MM.1S (cell line): ENCODE measurements at regions not wholly inside any gene's neighbourhood (a gene's known extent, or its start where the extent isn't known, plus 50 kb on each side); places are given as distances from the start of the nearest gene placed in this dataset.
"Not testable (repeated sequence)": the region's sequence is repeated elsewhere in the genome, so short reads cannot be mapped to it uniquely, and the experiment has no call there.

Experiments used
- DNase-seq: peaks from one replicate; pipeline ENCODE4 v3.0.0-alpha.2; 2015
- H2AFZ ChIP-seq: fragments of 300-600 bp; sonication (generic); 2 replicates; pipeline ENCODE4 v1.6.0; 2016; ENCODE audit warnings: antibody characterized with exemption, low read length
- H3F3A ChIP-seq: fragments of 300-600 bp; sonication (generic); 2 replicates; pipeline ENCODE4 v1.6.1; 2016; ENCODE audit warnings: mild to moderate bottlenecking, antibody characterized with exemption, low read length, moderate library complexity, mixed read lengths; ENCODE audit not compliant: insufficient read depth
- H3K27ac ChIP-seq: fragments of 300-600 bp; sonication (generic); 2 replicates; pipeline ENCODE4 v1.5.1; 2016; ENCODE audit warnings: mild to moderate bottlenecking, low read length
- H3K27me3 ChIP-seq: fragments of 300-600 bp; sonication (generic); replicated peaks from 2 replicates; pipeline ENCODE4 v1.6.0; 2016; ENCODE audit warnings: low read length; ENCODE audit not compliant: insufficient read depth
- H3K36me3 ChIP-seq: fragments of 300-600 bp; sonication (generic); replicated peaks from 2 replicates; pipeline ENCODE4 v1.6.1; 2016; ENCODE audit warnings: mild to moderate bottlenecking, low read length, mixed read lengths; ENCODE audit not compliant: insufficient read depth
- H3K4me1 ChIP-seq: fragments of 300-600 bp; sonication (generic); 2 replicates; pipeline ENCODE4 v1.6.1; 2016; ENCODE audit warnings: low read length, mixed read lengths
- H3K4me2 ChIP-seq: fragments of 300-600 bp; sonication (generic); 2 replicates; pipeline ENCODE4 v1.6.0; 2016; ENCODE audit warnings: low read depth, low read length
- H3K4me3 ChIP-seq: fragments of 300-600 bp; sonication (generic); 2 replicates; pipeline ENCODE4 v1.5.1; 2016; ENCODE audit warnings: low read length, mixed read lengths
- H3K79me2 ChIP-seq: fragments of 300-600 bp; sonication (generic); 2 replicates; pipeline ENCODE4 v1.6.1; 2016; ENCODE audit warnings: mixed run types, low read length, mixed read lengths
- H3K9ac ChIP-seq: fragments of 300-600 bp; sonication (generic); 2 replicates; pipeline ENCODE4 v1.6.1; 2016; ENCODE audit warnings: low read length, mixed read lengths
- H3K9me2 ChIP-seq: fragments of 300-600 bp; sonication (generic); replicated peaks from 2 replicates; pipeline ENCODE4 v1.6.1; 2016; ENCODE audit warnings: mild to moderate bottlenecking, low read length, mixed read lengths; ENCODE audit not compliant: insufficient read depth
- H3K9me3 ChIP-seq: fragments of 300-600 bp; sonication (generic); replicated peaks from 2 replicates; pipeline ENCODE4 v1.6.1; 2016; ENCODE audit warnings: mild to moderate bottlenecking, low read length, mixed read lengths; ENCODE audit not compliant: insufficient read depth
- H4K20me1 ChIP-seq: fragments of 300-600 bp; sonication (generic); 2 replicates; pipeline ENCODE4 v1.6.1; 2016; ENCODE audit warnings: mild to moderate bottlenecking, low read length, moderate library complexity, mixed read lengths; ENCODE audit not compliant: insufficient read depth
- EZH2 ChIP-seq: fragments of 300-600 bp; sonication (generic); optimal IDR thresholded peaks from 2 replicates; pipeline ENCODE3; 2017; ENCODE audit warnings: low read depth, mild to moderate bottlenecking, antibody characterized with exemption, low read length, mixed read lengths
- EZH2phosphoT487 ChIP-seq: fragments of 300-600 bp; sonication (generic); IDR thresholded peaks from 2 replicates; pipeline ENCODE4 v1.6.1; 2018; ENCODE audit warnings: antibody characterized with exemption, low read length
- TF ChIP-seq, protein P1 (sequence below): fragments of 300-600 bp; sonication (generic); IDR thresholded peaks from 2 replicates; pipeline ENCODE4 v1.5.1; 2016; ENCODE audit warnings: antibody characterized with exemption, low read length, mixed read lengths

DNA sequence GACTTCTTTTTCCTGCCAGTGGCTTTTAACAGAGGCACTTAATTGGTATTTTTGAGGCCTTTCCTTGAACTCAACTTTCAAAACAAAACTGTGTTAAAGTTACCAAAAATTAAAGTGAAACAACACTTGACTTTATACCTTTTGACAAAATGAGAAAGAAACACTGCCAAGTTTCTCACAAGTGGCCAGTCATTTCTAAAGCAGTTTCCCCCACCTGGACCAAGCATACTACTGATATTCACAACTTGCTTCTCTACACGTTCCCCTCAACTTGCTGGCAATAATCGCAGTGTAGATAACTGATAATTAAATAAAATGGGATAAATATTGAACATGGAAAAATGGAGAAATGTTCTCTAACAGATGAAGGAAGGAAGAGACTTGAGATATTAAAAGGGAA lies 135.7 kb downstream of the TLR4 start:
- no peaks in the 10 kb centered on the region for H3F3A ChIP-seq
- H3K36me3 ChIP-seq, result no peaks in the 10 kb centered on the region
- DNase-seq, result no peak
- no peak overlapping the region for H3K9ac ChIP-seq
- H3K27ac ChIP-seq, result no peak overlapping the region
- no peaks in the 10 kb centered on the region for H3K9me3 ChIP-seq
- no peak overlapping the region for H2AFZ ChIP-seq
- H3K4me3 ChIP-seq, result no peak overlapping the region
- no peaks in the 10 kb centered on the region for H4K20me1 ChIP-seq
- no peaks in the 10 kb centered on the region for H3K27me3 ChIP-seq
- no peaks in the 10 kb centered on the region for H3K79me2 ChIP-seq
- no peaks in the 10 kb centered on the region for H3K9me2 ChIP-seq
- TF ChIP-seq EZH2phosphoT487 (no peak), EZH2 (no peak)
- TF ChIP-seq, protein P1, sequence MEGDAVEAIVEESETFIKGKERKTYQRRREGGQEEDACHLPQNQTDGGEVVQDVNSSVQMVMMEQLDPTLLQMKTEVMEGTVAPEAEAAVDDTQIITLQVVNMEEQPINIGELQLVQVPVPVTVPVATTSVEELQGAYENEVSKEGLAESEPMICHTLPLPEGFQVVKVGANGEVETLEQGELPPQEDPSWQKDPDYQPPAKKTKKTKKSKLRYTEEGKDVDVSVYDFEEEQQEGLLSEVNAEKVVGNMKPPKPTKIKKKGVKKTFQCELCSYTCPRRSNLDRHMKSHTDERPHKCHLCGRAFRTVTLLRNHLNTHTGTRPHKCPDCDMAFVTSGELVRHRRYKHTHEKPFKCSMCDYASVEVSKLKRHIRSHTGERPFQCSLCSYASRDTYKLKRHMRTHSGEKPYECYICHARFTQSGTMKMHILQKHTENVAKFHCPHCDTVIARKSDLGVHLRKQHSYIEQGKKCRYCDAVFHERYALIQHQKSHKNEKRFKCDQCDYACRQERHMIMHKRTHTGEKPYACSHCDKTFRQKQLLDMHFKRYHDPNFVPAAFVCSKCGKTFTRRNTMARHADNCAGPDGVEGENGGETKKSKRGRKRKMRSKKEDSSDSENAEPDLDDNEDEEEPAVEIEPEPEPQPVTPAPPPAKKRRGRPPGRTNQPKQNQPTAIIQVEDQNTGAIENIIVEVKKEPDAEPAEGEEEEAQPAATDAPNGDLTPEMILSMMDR, result no peak
- H3K4me1 ChIP-seq, result no peaks in the 10 kb centered on the region
- H3K4me2 ChIP-seq, result no peak overlapping the region

DNA sequence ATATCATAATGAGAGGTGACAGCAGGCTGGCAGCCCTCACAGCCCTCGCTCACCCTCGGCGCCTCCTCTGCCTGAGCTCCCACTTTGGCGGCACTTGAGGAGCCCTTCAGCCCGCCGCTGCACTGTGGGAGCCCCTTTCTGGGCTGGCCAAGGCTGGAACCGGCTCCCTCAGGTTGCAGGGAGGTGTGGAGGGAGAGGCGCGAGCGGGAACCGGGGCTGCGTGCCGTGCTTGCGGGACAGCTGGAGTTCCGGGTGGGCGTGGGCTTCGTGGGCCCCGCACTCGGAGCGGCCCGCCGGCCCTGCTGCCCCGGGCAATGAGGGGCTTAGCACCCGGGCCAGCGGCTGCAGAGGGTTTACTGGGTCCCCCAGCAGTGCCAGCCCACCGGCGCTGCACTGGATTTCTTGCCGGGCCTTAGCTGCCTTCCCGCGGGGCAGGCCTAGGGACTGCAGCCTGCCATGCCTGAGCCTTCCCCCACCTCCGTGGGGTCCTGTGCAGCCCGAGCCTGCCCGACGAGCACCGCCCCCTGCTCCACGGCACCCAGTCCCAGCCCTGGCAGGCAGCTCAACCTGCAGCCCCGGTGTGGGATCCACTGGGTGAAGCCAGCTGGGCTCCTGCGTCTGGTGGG lies 147.7 kb downstream of the TLR4 start:
- not testable (repeated sequence) for H3F3A ChIP-seq, H3K27ac ChIP-seq, H3K4me1 ChIP-seq, H3K36me3 ChIP-seq, H3K79me2 ChIP-seq, H3K9me3 ChIP-seq, H3K9ac ChIP-seq, H2AFZ ChIP-seq, H3K4me2 ChIP-seq, H3K27me3 ChIP-seq, H3K4me3 ChIP-seq, DNase-seq, H4K20me1 ChIP-seq, H3K9me2 ChIP-seq

DNA sequence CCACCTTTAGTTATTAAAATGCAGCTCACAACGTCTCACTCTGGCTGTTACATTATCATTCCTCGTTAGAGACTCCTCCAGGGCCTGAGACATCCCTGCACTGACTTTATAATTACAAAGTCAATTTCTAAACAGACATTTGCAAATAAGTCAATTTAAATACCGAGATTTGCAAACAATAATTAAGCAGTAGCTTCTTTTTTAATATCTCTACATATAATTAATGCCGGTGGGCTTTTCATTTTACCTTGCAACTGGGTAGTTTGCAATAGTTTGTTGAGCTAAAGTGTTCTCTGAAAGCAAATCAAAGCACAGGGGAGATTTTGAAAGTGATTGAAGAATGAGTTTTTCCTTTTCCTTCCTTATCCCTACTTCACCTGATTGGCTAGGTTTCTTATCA lies 154.4 kb downstream of the TLR4 start:
- no peak overlapping the region for H2AFZ ChIP-seq
- H3K36me3 ChIP-seq, result no peaks in the 10 kb centered on the region
- no peak overlapping the region for H3K9ac ChIP-seq
- no peaks in the 10 kb centered on the region for H3K27me3 ChIP-seq
- H4K20me1 ChIP-seq, result no peaks in the 10 kb centered on the region
- no peak overlapping the region for H3K27ac ChIP-seq
- H3K79me2 ChIP-seq, result no peaks in the 10 kb centered on the region
- no peak for DNase-seq
- H3K4me2 ChIP-seq, result no peak overlapping the region
- no peaks in the 10 kb centered on the region for H3K9me3 ChIP-seq
- H3K4me3 ChIP-seq, result no peak overlapping the region
- TF ChIP-seq, protein P1, result no peak
- TF ChIP-seq EZH2phosphoT487 (no peak), EZH2 (no peak)
- H3F3A ChIP-seq, result no peaks in the 10 kb centered on the region
- no peaks in the 10 kb centered on the region for H3K9me2 ChIP-seq
- no peaks in the 10 kb centered on the region for H3K4me1 ChIP-seq

DNA sequence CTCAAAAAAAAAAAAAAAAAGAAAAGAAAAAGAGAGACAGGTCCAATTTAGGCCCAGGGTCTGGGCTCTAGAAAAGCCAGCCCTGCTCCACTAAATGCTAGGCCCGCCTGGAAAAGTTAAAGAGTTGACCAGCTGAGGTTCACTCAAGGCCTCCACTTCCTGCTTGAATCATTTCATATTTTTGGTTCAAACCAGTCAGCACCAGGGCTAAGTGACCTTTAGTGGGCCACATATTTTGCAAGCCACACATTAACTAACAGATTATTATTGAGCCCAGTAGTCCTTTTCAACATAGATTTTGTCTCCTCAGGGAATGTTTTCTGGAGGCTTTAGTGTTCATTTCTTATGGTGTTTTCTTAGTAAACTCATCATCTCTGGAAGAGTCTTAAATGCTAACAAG lies 156.6 kb downstream of the TLR4 start:
- no peak overlapping the region for H2AFZ ChIP-seq
- H3K4me3 ChIP-seq, result no peak overlapping the region
- no peak overlapping the region for H3K9ac ChIP-seq
- no peaks in the 10 kb centered on the region for H3F3A ChIP-seq
- no peaks in the 10 kb centered on the region for H3K36me3 ChIP-seq
- H3K9me2 ChIP-seq, result no peaks in the 10 kb centered on the region
- H3K4me2 ChIP-seq, result no peak overlapping the region
- TF ChIP-seq EZH2 (no peak), EZH2phosphoT487 (no peak)
- TF ChIP-seq, protein P1, result no peak
- no peaks in the 10 kb centered on the region for H3K27me3 ChIP-seq
- H3K79me2 ChIP-seq, result no peaks in the 10 kb centered on the region
- no peak overlapping the region for H3K27ac ChIP-seq
- no peaks in the 10 kb centered on the region for H4K20me1 ChIP-seq
- DNase-seq, result no peak
- H3K4me1 ChIP-seq, result no peaks in the 10 kb centered on the region
- H3K9me3 ChIP-seq, result no peaks in the 10 kb centered on the region
